Prostate gland (tissue), 2 donors: ENCODE measurements at regions not wholly inside any gene's neighbourhood (a gene's known extent, or its start where the extent isn't known, plus 50 kb on each side); places are given as distances from the start of the nearest gene placed in this dataset.

Experiments
- POLR2A ChIP-seq: fragments of 450-650 bp; IDR thresholded peaks from one replicate; pipeline ENCODE4 v1.6.1; 2016; ENCODE audit warnings: antibody characterized with exemption, mild to moderate bottlenecking
- TF ChIP-seq, protein P1 (sequence below), 4 experiments: fragments of 200-600 bp in 2 of 4; fragments of 450-650 bp in 2 of 4; sonication (generic) in 2 of 4; IDR thresholded peaks; 1 replicate in 3 of 4; 2 replicates in 1 of 4; pipeline ENCODE4 v1.5.1; 2016 to 2019; ENCODE audit warnings: antibody characterized with exemption in 4 of 4, mild to moderate bottlenecking in 2 of 4, moderate library complexity in 2 of 4

DNA sequence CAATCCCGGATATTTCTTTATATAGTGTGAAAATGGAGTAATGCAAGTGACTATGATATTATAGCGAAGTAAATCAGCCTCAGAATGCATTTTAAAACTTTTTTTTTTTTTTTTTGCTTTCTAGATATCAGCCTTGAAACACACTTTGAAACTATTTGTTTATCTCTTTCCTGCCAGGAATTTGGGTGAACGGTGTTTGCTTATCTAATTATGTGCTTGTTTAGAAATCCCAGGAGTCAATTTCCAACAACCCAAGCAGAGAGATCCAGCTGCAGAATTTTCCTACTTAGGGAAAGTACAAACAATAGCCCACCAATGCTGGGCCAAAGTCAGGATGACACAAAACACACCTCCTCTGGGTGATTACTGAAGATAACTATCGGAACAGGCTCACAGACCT is 958.8 kb downstream of the PCDH18 start:
- TF ChIP-seq, protein P1, sequence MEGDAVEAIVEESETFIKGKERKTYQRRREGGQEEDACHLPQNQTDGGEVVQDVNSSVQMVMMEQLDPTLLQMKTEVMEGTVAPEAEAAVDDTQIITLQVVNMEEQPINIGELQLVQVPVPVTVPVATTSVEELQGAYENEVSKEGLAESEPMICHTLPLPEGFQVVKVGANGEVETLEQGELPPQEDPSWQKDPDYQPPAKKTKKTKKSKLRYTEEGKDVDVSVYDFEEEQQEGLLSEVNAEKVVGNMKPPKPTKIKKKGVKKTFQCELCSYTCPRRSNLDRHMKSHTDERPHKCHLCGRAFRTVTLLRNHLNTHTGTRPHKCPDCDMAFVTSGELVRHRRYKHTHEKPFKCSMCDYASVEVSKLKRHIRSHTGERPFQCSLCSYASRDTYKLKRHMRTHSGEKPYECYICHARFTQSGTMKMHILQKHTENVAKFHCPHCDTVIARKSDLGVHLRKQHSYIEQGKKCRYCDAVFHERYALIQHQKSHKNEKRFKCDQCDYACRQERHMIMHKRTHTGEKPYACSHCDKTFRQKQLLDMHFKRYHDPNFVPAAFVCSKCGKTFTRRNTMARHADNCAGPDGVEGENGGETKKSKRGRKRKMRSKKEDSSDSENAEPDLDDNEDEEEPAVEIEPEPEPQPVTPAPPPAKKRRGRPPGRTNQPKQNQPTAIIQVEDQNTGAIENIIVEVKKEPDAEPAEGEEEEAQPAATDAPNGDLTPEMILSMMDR (IDR thresholded peaks at IDR 0.05) = no peak
- no peak for TF ChIP-seq POLR2A
